ENCODE measurements at regions not wholly inside any gene's neighbourhood (a gene's known extent, or its start where the extent isn't known, plus 50 kb on each side); places are given as distances from the start of the nearest gene placed in this dataset.

DNA sequence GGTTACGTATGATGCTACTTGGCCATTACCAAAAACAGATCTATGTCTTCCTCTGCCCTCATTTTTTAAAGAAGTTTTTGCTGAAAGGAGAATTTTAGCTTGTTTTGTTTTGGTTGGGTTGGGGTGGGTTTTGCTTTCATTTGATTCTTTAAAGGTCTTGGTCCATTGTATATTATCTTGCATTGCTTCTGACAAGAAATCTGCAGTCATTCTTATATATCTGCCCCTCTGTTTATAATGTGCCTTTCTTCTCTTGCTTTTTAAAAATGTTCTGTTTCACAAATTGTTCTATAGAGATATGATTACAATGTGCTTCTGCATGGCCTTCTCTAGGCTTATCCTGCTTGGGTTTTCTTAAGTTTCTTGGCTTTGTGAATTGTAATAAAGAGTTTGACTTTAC is 660.6 kb downstream of the RNF144A start:
- Histone ChIP-seq H3K27me3 (replicated peaks; ENCODE audit: control insufficient read depth, insufficient read depth, low read length, poor library complexity, severe bottlenecking) (no peaks in the 10 kb centered on the region), H3K9me3 (ENCODE audit: control insufficient read depth, low read length) (no peaks in the 10 kb centered on the region), H3K27ac (ENCODE audit: insufficient read depth, low read length, poor library complexity, severe bottlenecking) (no peak overlapping the region), H3K4me3 (ENCODE audit: insufficient read depth, low read depth, low read length, poor library complexity, severe bottlenecking) (no peak overlapping the region), H3K36me3 (ENCODE audit: control insufficient read depth, insufficient read depth, low read length) (no peaks in the 10 kb centered on the region), H3K4me1 (ENCODE audit: control insufficient read depth, insufficient read depth, low read length, poor library complexity, severe bottlenecking) (no peaks in the 10 kb centered on the region)
- DNase-seq, result no peak

DNA sequence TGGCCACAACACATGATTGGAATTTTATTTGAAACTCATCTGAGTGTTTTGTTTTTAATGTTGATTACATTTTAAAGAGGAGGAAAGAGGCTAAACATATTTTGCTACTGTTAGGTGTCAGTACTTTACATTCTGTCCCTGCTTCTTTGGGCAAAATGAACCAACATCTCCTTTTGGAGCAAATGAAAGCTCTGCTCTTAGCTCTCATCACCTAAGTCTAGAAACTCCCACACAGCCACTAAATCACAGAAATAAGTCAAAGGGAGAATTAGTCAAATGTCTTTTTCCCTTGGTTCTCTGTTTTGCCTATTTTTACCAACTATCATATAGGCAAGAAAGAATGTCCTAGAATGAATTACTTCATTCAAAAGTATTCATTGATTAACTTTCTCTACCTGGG is 666.8 kb downstream of the RNF144A start:
- H3K27me3 ChIP-seq (replicated peaks; ENCODE audit: control insufficient read depth, insufficient read depth, low read length, poor library complexity, severe bottlenecking), result no peaks in the 10 kb centered on the region
- DNase-seq, result no peak
- no peaks in the 10 kb centered on the region for H3K4me1 ChIP-seq (ENCODE audit: control insufficient read depth, insufficient read depth, low read length, poor library complexity, severe bottlenecking)
- no peaks in the 10 kb centered on the region for H3K9me3 ChIP-seq (ENCODE audit: control insufficient read depth, low read length)
- no peak overlapping the region for H3K4me3 ChIP-seq (ENCODE audit: insufficient read depth, low read depth, low read length, poor library complexity, severe bottlenecking)
- H3K27ac ChIP-seq (ENCODE audit: insufficient read depth, low read length, poor library complexity, severe bottlenecking), result no peak overlapping the region
- no peaks in the 10 kb centered on the region for H3K36me3 ChIP-seq (ENCODE audit: control insufficient read depth, insufficient read depth, low read length)

- Histone ChIP-seq H3K4me1 (ENCODE audit: control insufficient read depth, insufficient read depth, low read length, poor library complexity, severe bottlenecking) (no peaks in the 10 kb centered on the region), H3K27me3 (replicated peaks; ENCODE audit: control insufficient read depth, insufficient read depth, low read length, poor library complexity, severe bottlenecking) (no peaks in the 10 kb centered on the region), H3K9me3 (ENCODE audit: control insufficient read depth, low read length) (no peaks in the 10 kb centered on the region), H3K4me3 (ENCODE audit: insufficient read depth, low read depth, low read length, poor library complexity, severe bottlenecking) (no peak overlapping the region), H3K36me3 (ENCODE audit: control insufficient read depth, insufficient read depth, low read length) (no peaks in the 10 kb centered on the region), H3K27ac (ENCODE audit: insufficient read depth, low read length, poor library complexity, severe bottlenecking) (no peak overlapping the region)
- DNase-seq, result no peak
Measured at GRCh38 chr2:7586898-7587297, 669.7 kb downstream of the RNF144A start.

DNA sequence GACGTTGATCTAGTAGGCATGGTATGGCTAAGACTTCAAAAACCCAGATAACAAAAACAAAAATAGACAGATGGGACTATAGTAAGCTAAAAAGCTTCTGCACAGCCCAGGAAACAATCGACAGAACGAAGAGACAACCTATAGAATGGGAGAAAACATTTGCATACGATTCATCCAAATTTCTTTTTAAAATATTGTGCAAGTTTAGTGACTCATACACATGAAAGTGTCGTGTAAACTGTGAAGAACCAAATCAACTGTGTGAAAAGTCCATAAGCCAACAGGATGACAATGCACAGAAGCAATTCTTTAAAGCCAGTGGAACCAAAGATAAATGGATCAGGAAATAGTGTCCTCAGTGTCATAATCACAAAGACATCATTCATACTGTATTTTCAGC is 671.1 kb downstream of the RNF144A start:
- H3K36me3 ChIP-seq (ENCODE audit: control insufficient read depth, insufficient read depth, low read length), result no peaks in the 10 kb centered on the region
- H3K4me3 ChIP-seq (ENCODE audit: insufficient read depth, low read depth, low read length, poor library complexity, severe bottlenecking), result no peak overlapping the region
- H3K27ac ChIP-seq (ENCODE audit: insufficient read depth, low read length, poor library complexity, severe bottlenecking), result no peak overlapping the region
- no peaks in the 10 kb centered on the region for H3K4me1 ChIP-seq (ENCODE audit: control insufficient read depth, insufficient read depth, low read length, poor library complexity, severe bottlenecking)
- no peaks in the 10 kb centered on the region for H3K9me3 ChIP-seq (ENCODE audit: control insufficient read depth, low read length)
- no peak for DNase-seq
- H3K27me3 ChIP-seq (replicated peaks; ENCODE audit: control insufficient read depth, insufficient read depth, low read length, poor library complexity, severe bottlenecking), result no peaks in the 10 kb centered on the region

DNA sequence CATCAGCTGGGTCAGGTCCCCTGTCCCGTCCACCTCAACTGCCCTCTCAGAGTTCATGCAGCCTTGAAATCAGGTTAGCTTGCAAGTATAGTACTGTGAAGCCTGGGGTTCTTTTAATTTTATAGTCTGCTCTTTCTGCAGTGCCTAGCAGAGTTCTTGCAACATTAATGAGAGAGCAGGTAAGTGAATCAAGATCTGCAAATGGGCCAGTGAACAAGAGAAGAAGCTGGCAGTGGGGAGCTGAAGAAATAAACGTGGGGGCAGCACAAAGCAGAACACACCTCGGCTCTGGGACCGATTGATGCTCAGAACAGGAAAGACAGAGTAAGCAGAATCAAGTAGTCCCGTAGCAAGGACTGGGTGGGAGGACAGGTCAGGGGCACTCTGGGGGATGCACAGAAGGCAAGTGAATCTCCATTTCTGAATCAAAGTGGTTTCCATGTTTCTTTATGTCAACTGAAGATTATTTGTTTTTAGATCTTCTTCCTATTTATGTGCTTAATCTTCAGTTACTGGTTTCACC is 675.5 kb downstream of the RNF144A start:
- H3K36me3 ChIP-seq (ENCODE audit: control insufficient read depth, insufficient read depth, low read length), result no peaks in the 10 kb centered on the region
- DNase-seq, result no peak

GRCh38 chr2:7593360-7593759 is 676.1 kb downstream of the RNF144A start:
- no peaks in the 10 kb centered on the region for H3K4me1 ChIP-seq (ENCODE audit: control insufficient read depth, insufficient read depth, low read length, poor library complexity, severe bottlenecking)
- H3K27me3 ChIP-seq (replicated peaks; ENCODE audit: control insufficient read depth, insufficient read depth, low read length, poor library complexity, severe bottlenecking), result no peaks in the 10 kb centered on the region
- H3K27ac ChIP-seq (ENCODE audit: insufficient read depth, low read length, poor library complexity, severe bottlenecking), result no peak overlapping the region
- DNase-seq, result no peak
- no peak overlapping the region for H3K4me3 ChIP-seq (ENCODE audit: insufficient read depth, low read depth, low read length, poor library complexity, severe bottlenecking)
- no peaks in the 10 kb centered on the region for H3K36me3 ChIP-seq (ENCODE audit: control insufficient read depth, insufficient read depth, low read length)
- H3K9me3 ChIP-seq (ENCODE audit: control insufficient read depth, low read length), result no peaks in the 10 kb centered on the region

More for the DNA sequence above, 675.5 kb downstream of the RNF144A start:
- Histone ChIP-seq H3K27me3 (replicated peaks; ENCODE audit: control insufficient read depth, insufficient read depth, low read length, poor library complexity, severe bottlenecking) (no peaks in the 10 kb centered on the region), H3K4me1 (ENCODE audit: control insufficient read depth, insufficient read depth, low read length, poor library complexity, severe bottlenecking) (no peaks in the 10 kb centered on the region), H3K27ac (ENCODE audit: insufficient read depth, low read length, poor library complexity, severe bottlenecking) (no peak overlapping the region), H3K9me3 (ENCODE audit: control insufficient read depth, low read length) (no peaks in the 10 kb centered on the region), H3K4me3 (ENCODE audit: insufficient read depth, low read depth, low read length, poor library complexity, severe bottlenecking) (no peak overlapping the region)

DNA sequence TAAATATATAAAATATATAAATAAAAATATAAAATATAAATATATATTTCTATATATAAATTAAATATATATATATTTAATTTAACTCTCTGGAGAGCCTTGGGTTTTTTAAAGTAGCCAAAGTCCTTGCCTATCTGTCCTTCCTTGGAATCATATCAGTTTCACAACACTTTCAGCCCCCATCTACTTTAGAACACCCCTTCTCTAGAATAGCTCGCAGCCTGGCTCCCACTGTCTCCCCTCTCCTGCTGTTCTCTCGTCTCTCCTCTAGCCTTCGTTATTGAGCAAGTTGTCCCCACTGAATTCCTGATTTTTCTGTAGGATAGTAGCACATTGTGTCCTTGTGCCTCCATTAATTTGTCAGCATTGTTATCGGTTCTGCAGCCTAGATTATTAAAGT is 677.0 kb downstream of the RNF144A start:
- no peak overlapping the region for H3K4me3 ChIP-seq (ENCODE audit: insufficient read depth, low read depth, low read length, poor library complexity, severe bottlenecking)
- H3K36me3 ChIP-seq (ENCODE audit: control insufficient read depth, insufficient read depth, low read length), result no peaks in the 10 kb centered on the region
- H3K27me3 ChIP-seq (replicated peaks; ENCODE audit: control insufficient read depth, insufficient read depth, low read length, poor library complexity, severe bottlenecking), result no peaks in the 10 kb centered on the region
- H3K27ac ChIP-seq (ENCODE audit: insufficient read depth, low read length, poor library complexity, severe bottlenecking), result no peak overlapping the region
- DNase-seq, result no peak
- H3K4me1 ChIP-seq (ENCODE audit: control insufficient read depth, insufficient read depth, low read length, poor library complexity, severe bottlenecking), result no peaks in the 10 kb centered on the region
- H3K9me3 ChIP-seq (ENCODE audit: control insufficient read depth, low read length), result no peaks in the 10 kb centered on the region

DNA sequence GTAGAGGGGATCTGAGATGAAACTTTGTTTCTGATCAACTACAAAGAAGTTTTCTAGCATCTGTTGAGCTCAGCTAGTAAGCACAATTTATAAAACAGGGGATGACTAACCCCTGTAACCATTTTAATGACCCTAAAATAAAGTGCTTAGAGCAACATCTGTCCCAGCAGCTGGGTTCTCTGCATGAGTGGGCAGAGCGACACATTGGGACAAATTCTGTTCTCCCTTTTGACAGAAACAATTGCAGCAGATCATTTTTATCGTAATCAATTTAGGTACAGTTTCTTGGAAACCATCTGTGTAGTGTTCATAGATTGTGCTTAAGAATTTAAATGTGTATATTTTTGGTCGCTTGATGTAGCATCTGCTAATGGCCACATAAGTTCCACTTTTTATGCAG is 678.0 kb downstream of the RNF144A start:
- H3K4me3 ChIP-seq (ENCODE audit: insufficient read depth, low read depth, low read length, poor library complexity, severe bottlenecking), result no peak overlapping the region
- no peaks in the 10 kb centered on the region for H3K36me3 ChIP-seq (ENCODE audit: control insufficient read depth, insufficient read depth, low read length)
- no peak overlapping the region for H3K27ac ChIP-seq (ENCODE audit: insufficient read depth, low read length, poor library complexity, severe bottlenecking)
- no peak for DNase-seq
- no peaks in the 10 kb centered on the region for H3K4me1 ChIP-seq (ENCODE audit: control insufficient read depth, insufficient read depth, low read length, poor library complexity, severe bottlenecking)
- H3K9me3 ChIP-seq (ENCODE audit: control insufficient read depth, low read length), result no peaks in the 10 kb centered on the region
- H3K27me3 ChIP-seq (replicated peaks; ENCODE audit: control insufficient read depth, insufficient read depth, low read length, poor library complexity, severe bottlenecking), result no peaks in the 10 kb centered on the region

DNA sequence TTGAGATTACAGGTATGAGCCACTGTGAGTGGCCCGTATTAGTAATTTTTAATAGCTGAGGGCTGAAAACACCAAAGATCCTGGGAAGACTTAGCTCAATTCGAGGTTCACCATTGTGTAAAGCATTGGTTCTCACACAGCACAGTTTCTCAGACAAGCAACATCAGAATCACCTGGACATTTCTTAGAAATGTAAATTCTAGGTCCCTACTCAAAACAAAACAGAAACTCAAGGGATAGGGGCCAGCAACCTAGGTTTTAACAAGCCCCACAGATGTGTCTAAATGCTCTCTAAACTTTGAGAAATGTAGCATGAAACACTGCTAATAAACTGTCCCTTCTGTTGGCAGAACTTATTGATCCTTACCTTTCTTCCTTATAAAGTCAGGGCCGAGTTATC is 681.2 kb downstream of the RNF144A start:
- no peaks in the 10 kb centered on the region for H3K27me3 ChIP-seq (replicated peaks; ENCODE audit: control insufficient read depth, insufficient read depth, low read length, poor library complexity, severe bottlenecking)
- no peak overlapping the region for H3K4me3 ChIP-seq (ENCODE audit: insufficient read depth, low read depth, low read length, poor library complexity, severe bottlenecking)
- H3K4me1 ChIP-seq (ENCODE audit: control insufficient read depth, insufficient read depth, low read length, poor library complexity, severe bottlenecking), result no peaks in the 10 kb centered on the region
- H3K9me3 ChIP-seq (ENCODE audit: control insufficient read depth, low read length), result no peaks in the 10 kb centered on the region
- DNase-seq, result no peak
- H3K27ac ChIP-seq (ENCODE audit: insufficient read depth, low read length, poor library complexity, severe bottlenecking), result no peak overlapping the region
- H3K36me3 ChIP-seq (ENCODE audit: control insufficient read depth, insufficient read depth, low read length), result no peaks in the 10 kb centered on the region

GRCh38 chr2:7599462-7600258 is 682.4 kb downstream of the RNF144A start:
- H3K4me3 ChIP-seq (ENCODE audit: insufficient read depth, low read depth, low read length, poor library complexity, severe bottlenecking), result no peak overlapping the region
- H3K36me3 ChIP-seq (ENCODE audit: control insufficient read depth, insufficient read depth, low read length), result no peaks in the 10 kb centered on the region
- H3K27me3 ChIP-seq (replicated peaks; ENCODE audit: control insufficient read depth, insufficient read depth, low read length, poor library complexity, severe bottlenecking), result no peaks in the 10 kb centered on the region
- no peaks in the 10 kb centered on the region for H3K4me1 ChIP-seq (ENCODE audit: control insufficient read depth, insufficient read depth, low read length, poor library complexity, severe bottlenecking)
- H3K9me3 ChIP-seq (ENCODE audit: control insufficient read depth, low read length), result no peaks in the 10 kb centered on the region
- no peak overlapping the region for H3K27ac ChIP-seq (ENCODE audit: insufficient read depth, low read length, poor library complexity, severe bottlenecking)
- no peak for DNase-seq

Data from effector memory CD4-positive, alpha-beta T cell (primary cell).